Activated CD4-positive, alpha-beta memory T cell treated with anti-CD3 and anti-CD28 coated beads for 36 hours (primary cell): ENCODE measurements at regions not wholly inside any gene's neighbourhood (a gene's known extent, or its start where the extent isn't known, plus 50 kb on each side); places are given as distances from the start of the nearest gene placed in this dataset.
"Not testable (repeated sequence)": the region's sequence is repeated elsewhere in the genome, so short reads cannot be mapped to it uniquely, and the experiment has no call there.

Source experiments
- CTCF ChIA-PET: fragments of 350-600 bp; sonication (Branson Sonifier 250); formaldehyde crosslinking; loops from one replicate; lab custom pipeline; 2021; ENCODE audit warnings: antibody characterized with exemption, inconsistent platforms; lab: Charles Lee
- POLR2A ChIA-PET: fragments of 350-600 bp; sonication (Branson Sonifier 250); formaldehyde crosslinking; loops from one replicate; lab custom pipeline; 2021; ENCODE audit warnings: antibody characterized with exemption; lab: Charles Lee
- DNase-seq: peaks from one replicate; pipeline ENCODE4 v3.0.0-alpha.2; 2020
- H3K27ac Mint-ChIP-seq: one replicate; pipeline ENCODE4 v1.8.0; 2021; ENCODE audit warnings: mixed read lengths
- H3K27me3 Mint-ChIP-seq: one replicate; pipeline ENCODE4 v1.8.0; 2021; ENCODE audit warnings: mixed read lengths
- H3K36me3 Mint-ChIP-seq: one replicate; pipeline ENCODE4 v1.8.0; 2021; ENCODE audit warnings: mixed read lengths
- H3K4me1 Mint-ChIP-seq: one replicate; pipeline ENCODE4 v1.8.0; 2021; ENCODE audit warnings: low read depth, mixed read lengths
- H3K4me3 Mint-ChIP-seq: one replicate; pipeline ENCODE4 v1.8.0; 2021; ENCODE audit warnings: mild to moderate bottlenecking, mixed read lengths
- H3K9me3 Mint-ChIP-seq: one replicate; pipeline ENCODE4 v1.8.0; 2021; ENCODE audit warnings: mixed read lengths
- intact Hi-C: fragments of 100-400 bp; cut with micrococcal nuclease; formaldehyde crosslinking; loops from one replicate; pipeline ENCODE4 v1.15.1; 2023

GRCh38 chr6:164720-165119 is 127.6 kb upstream of the DUSP22 start:
- DNase-seq = no peak
- Mint-ChIP-seq H3K27ac (no peak overlapping the region), H3K4me3 (no peak overlapping the region), H3K36me3 (no peaks in the 10 kb centered on the region), H3K9me3 (no peaks in the 10 kb centered on the region), H3K27me3 (peaks cover 9% of the 10 kb centered on the region), H3K4me1 (no peaks in the 10 kb centered on the region)
- CTCF ChIA-PET = interaction anchor here (1.1 kb wide), 1 partner anchor 17 kb away, joined by 4 read pairs; no protein-coding TSS in a partner anchor
- intact Hi-C loops = no loop called here
- POLR2A ChIA-PET = no interaction called here

GRCh38 chr6:165263-165662 is 127.0 kb upstream of the DUSP22 start:
- CTCF ChIA-PET = no interaction called here
- intact Hi-C loops = no loop called here
- Mint-ChIP-seq H3K27ac (no peak overlapping the region), H3K4me1 (no peaks in the 10 kb centered on the region), H3K4me3 (no peak overlapping the region), H3K27me3 (peaks cover 7% of the 10 kb centered on the region), H3K36me3 (no peaks in the 10 kb centered on the region), H3K9me3 (no peaks in the 10 kb centered on the region)
- DNase-seq = no peak
- POLR2A ChIA-PET = no interaction called here

GRCh38 chr6:165906-166305 is 126.4 kb upstream of the DUSP22 start:
- Mint-ChIP-seq H3K4me1 (no peaks in the 10 kb centered on the region), H3K27me3 (peaks cover 4% of the 10 kb centered on the region), H3K9me3 (no peaks in the 10 kb centered on the region), H3K4me3 (no peak overlapping the region), H3K27ac (no peak overlapping the region), H3K36me3 (no peaks in the 10 kb centered on the region)
- ChIA-PET POLR2A (no interaction called here), CTCF (no interaction called here)
- intact Hi-C loops = no loop called here
- DNase-seq = no peak

GRCh38 chr6:168865-169455 is 123.3 kb upstream of the DUSP22 start:
- Mint-ChIP-seq H3K4me3 (no peak overlapping the region), H3K27ac (no peak overlapping the region), H3K9me3 (peaks cover 11% of the 10 kb centered on the region), H3K27me3 (peaks cover 1% of the 10 kb centered on the region), H3K4me1 (no peaks in the 10 kb centered on the region), H3K36me3 (no peaks in the 10 kb centered on the region)
- CTCF ChIA-PET = interaction anchor here (0.6 to 1.9 kb wide), 17 partner anchors 10 to 1358 kb away, joined by 3 to 9 read pairs (median 4); no protein-coding TSS in a partner anchor
- DNase-seq = no peak
- POLR2A ChIA-PET = no interaction called here
- intact Hi-C loops = no loop called here

GRCh38 chr6:174036-174435 is 118.3 kb upstream of the DUSP22 start:
- H3K27me3 Mint-ChIP-seq = peaks cover 13% of the 10 kb centered on the region
- ChIA-PET CTCF (no interaction called here), POLR2A (no interaction called here)
- H3K27ac Mint-ChIP-seq = no peak overlapping the region
- peaks cover 11% of the 10 kb centered on the region for H3K9me3 Mint-ChIP-seq
- H3K4me3 Mint-ChIP-seq = no peak overlapping the region
- no peak for DNase-seq
- H3K4me1 Mint-ChIP-seq = no peaks in the 10 kb centered on the region
- intact Hi-C loops = no loop called here
- H3K36me3 Mint-ChIP-seq = no peaks in the 10 kb centered on the region

GRCh38 chr6:175680-176079 is 116.6 kb upstream of the DUSP22 start:
- peaks cover 17% of the 10 kb centered on the region for H3K27me3 Mint-ChIP-seq
- no peak overlapping the region for H3K4me3 Mint-ChIP-seq
- H3K4me1 Mint-ChIP-seq = peaks cover 6% of the 10 kb centered on the region
- H3K36me3 Mint-ChIP-seq = no peaks in the 10 kb centered on the region
- H3K27ac Mint-ChIP-seq = no peak overlapping the region
- no peak for DNase-seq
- ChIA-PET CTCF (no interaction called here), POLR2A (no interaction called here)
- intact Hi-C loops = no loop called here
- peaks cover 11% of the 10 kb centered on the region for H3K9me3 Mint-ChIP-seq

- Mint-ChIP-seq H3K27ac (no peak overlapping the region), H3K4me1 (peaks cover 15% of the 10 kb centered on the region), H3K36me3 (no peaks in the 10 kb centered on the region), H3K4me3 (no peak overlapping the region), H3K9me3 (peaks cover 4% of the 10 kb centered on the region), H3K27me3 (peaks cover 17% of the 10 kb centered on the region)
- intact Hi-C loops = no loop called here
- POLR2A ChIA-PET = no interaction called here
- no peak for DNase-seq
- CTCF ChIA-PET = interaction anchor here (0.6 kb wide), 1 partner anchor 459 kb away, joined by 3 read pairs; no protein-coding TSS in a partner anchor
These were observed 115.5 kb upstream of the DUSP22 start for GRCh38 chr6:176766-177165.

- peaks cover 15% of the 10 kb centered on the region for H3K4me1 Mint-ChIP-seq
- ChIA-PET POLR2A (no interaction called here), CTCF (interaction anchor here (0.8 kb wide), 1 partner anchor 9 kb away, joined by 5 read pairs; no protein-coding TSS in a partner anchor)
- H3K27ac Mint-ChIP-seq = no peak overlapping the region
- no peak overlapping the region for H3K4me3 Mint-ChIP-seq
- H3K36me3 Mint-ChIP-seq = no peaks in the 10 kb centered on the region
- H3K9me3 Mint-ChIP-seq = no peaks in the 10 kb centered on the region
- intact Hi-C loops = no loop called here
- H3K27me3 Mint-ChIP-seq = peaks cover 17% of the 10 kb centered on the region
- DNase-seq = no peak
These were observed 114.2 kb upstream of the DUSP22 start for GRCh38 chr6:178119-178518.

- H3K27me3 Mint-ChIP-seq = peaks cover 16% of the 10 kb centered on the region
- POLR2A ChIA-PET, H3K27ac Mint-ChIP-seq, DNase-seq, H3K4me3 Mint-ChIP-seq, H3K9me3 Mint-ChIP-seq, intact Hi-C loops, H3K36me3 Mint-ChIP-seq: not testable (repeated sequence)
- H3K4me1 Mint-ChIP-seq = peaks cover 21% of the 10 kb centered on the region
- CTCF ChIA-PET = interaction anchor here (0.7 to 1.3 kb wide), 3 partner anchors 10 to 134 kb away, joined by 3 to 5 read pairs (median 4); no protein-coding TSS in a partner anchor
These were observed 113.4 kb upstream of the DUSP22 start for GRCh38 chr6:178929-179328.

- Mint-ChIP-seq H3K4me1 (peaks cover 25% of the 10 kb centered on the region), H3K9me3 (no peaks in the 10 kb centered on the region), H3K27me3 (peaks cover 16% of the 10 kb centered on the region), H3K4me3 (no peak overlapping the region), H3K36me3 (no peaks in the 10 kb centered on the region), H3K27ac (no peak overlapping the region)
- DNase-seq = no peak
- CTCF ChIA-PET = interaction anchor here (0.7 to 1.4 kb wide), 4 partner anchors 10 to 414 kb away, joined by 3 to 9 read pairs (median 4); no protein-coding TSS in a partner anchor
- POLR2A ChIA-PET = no interaction called here
- intact Hi-C loops = no loop called here
These were observed 112.8 kb upstream of the DUSP22 start for GRCh38 chr6:179340-179950.

- DNase-seq, H3K9me3 Mint-ChIP-seq, H3K27ac Mint-ChIP-seq, H3K4me3 Mint-ChIP-seq, H3K36me3 Mint-ChIP-seq, intact Hi-C loops: not testable (repeated sequence)
- H3K27me3 Mint-ChIP-seq = peaks cover 16% of the 10 kb centered on the region
- CTCF ChIA-PET = interaction anchor here (1.2 to 1.4 kb wide), 4 partner anchors 9 to 413 kb away, joined by 5 to 9 read pairs (median 6); no protein-coding TSS in a partner anchor
- POLR2A ChIA-PET = interaction anchor here (1.1 kb wide), 1 partner anchor 148 kb away, joined by 3 read pairs; no protein-coding TSS in a partner anchor
- peaks cover 25% of the 10 kb centered on the region for H3K4me1 Mint-ChIP-seq
These were observed 112.1 kb upstream of the DUSP22 start for GRCh38 chr6:180091-180694.

GRCh38 chr6:181049-181654 is 111.1 kb upstream of the DUSP22 start:
- peaks cover 16% of the 10 kb centered on the region for H3K27me3 Mint-ChIP-seq
- ChIA-PET POLR2A (interaction anchor here (1.1 kb wide), 1 partner anchor 147 kb away, joined by 3 read pairs; no protein-coding TSS in a partner anchor), CTCF (interaction anchor here (1.2 to 1.4 kb wide), 3 partner anchors 8 to 412 kb away, joined by 5 to 7 read pairs (median 5); no protein-coding TSS in a partner anchor)
- no peaks in the 10 kb centered on the region for H3K9me3 Mint-ChIP-seq
- peaks cover 25% of the 10 kb centered on the region for H3K4me1 Mint-ChIP-seq
- DNase-seq = no peak
- H3K36me3 Mint-ChIP-seq = no peaks in the 10 kb centered on the region
- intact Hi-C loops = no loop called here
- no peak overlapping the region for H3K27ac Mint-ChIP-seq
- no peak overlapping the region for H3K4me3 Mint-ChIP-seq
